ENCODE measurements at regions not wholly inside any gene's neighbourhood (a gene's known extent, or its start where the extent isn't known, plus 50 kb on each side); places are given as distances from the start of the nearest gene placed in this dataset.

- TF ChIP-seq POLR2A (IDR thresholded peaks at IDR 0.05) (no peak), CTCF (IDR thresholded peaks at IDR 0.05) (no peak)
- H3K9me3 ChIP-seq = no peaks in the 10 kb centered on the region
- 81 to 87% methylated on average over 1 of the region's 1 CpG for WGBS, 2 donors
- DNase-seq = no peak
- intact Hi-C loops (cut with DNase I; ENCODE audit: low total_unique reads) = no loop called here
- H3K4me1 ChIP-seq = no peaks in the 10 kb centered on the region
- no peak overlapping the region for H3K27ac ChIP-seq
- H3K4me3 ChIP-seq = no peak overlapping the region
- H3K27me3 ChIP-seq = no peaks in the 10 kb centered on the region
- no peaks in the 10 kb centered on the region for H3K36me3 ChIP-seq (ENCODE audit: low read depth, missing control alignments)
These were observed 537.2 kb downstream of the XPNPEP1 start for GRCh38 chr10:109386101-109386500.

- H3K27ac ChIP-seq = no peak overlapping the region
- TF ChIP-seq POLR2A (IDR thresholded peaks at IDR 0.05) = no peak
- no peak for TF ChIP-seq CTCF (IDR thresholded peaks at IDR 0.05)
These were observed 544.1 kb downstream of the XPNPEP1 start for GRCh38 chr10:109379186-109379585.

GRCh38 chr10:109374215-109374614 is 549.1 kb downstream of the XPNPEP1 start:
- Histone ChIP-seq H3K4me1 (no peaks in the 10 kb centered on the region), H3K27me3 (no peaks in the 10 kb centered on the region), H3K27ac (no peak overlapping the region), H3K4me3 (no peak overlapping the region), H3K9me3 (no peaks in the 10 kb centered on the region), H3K36me3 (ENCODE audit: low read depth, missing control alignments) (no peaks in the 10 kb centered on the region)
- no peak for TF ChIP-seq POLR2A (IDR thresholded peaks at IDR 0.05)
- TF ChIP-seq CTCF (IDR thresholded peaks at IDR 0.05) = no peak
- WGBS, 2 donors = 88 to 91% methylated on average over 1 of the region's 1 CpG
- intact Hi-C loops (cut with DNase I; ENCODE audit: low total_unique reads) = no loop called here
- no peak for DNase-seq

More at GRCh38 chr10:109379186-109379585, 544.1 kb downstream of the XPNPEP1 start:
- Histone ChIP-seq H3K27me3 (no peaks in the 10 kb centered on the region), H3K36me3 (ENCODE audit: low read depth, missing control alignments) (no peaks in the 10 kb centered on the region), H3K9me3 (no peaks in the 10 kb centered on the region), H3K4me1 (no peaks in the 10 kb centered on the region), H3K4me3 (no peak overlapping the region)
- 43 to 59% methylated on average over 2 of the region's 2 CpGs for WGBS, 2 donors
- intact Hi-C loops (cut with DNase I; ENCODE audit: low total_unique reads) = no loop called here
- DNase-seq = no peak

- Histone ChIP-seq H3K9me3 (no peaks in the 10 kb centered on the region), H3K36me3 (ENCODE audit: low read depth, missing control alignments) (no peaks in the 10 kb centered on the region), H3K4me3 (no peak overlapping the region), H3K27ac (no peak overlapping the region), H3K4me1 (no peaks in the 10 kb centered on the region), H3K27me3 (no peaks in the 10 kb centered on the region)
- WGBS, 2 donors = 46 to 66% methylated on average over 4 of the region's 4 CpGs
- no peak for DNase-seq
- intact Hi-C loops (cut with DNase I; ENCODE audit: low total_unique reads) = no loop called here
- TF ChIP-seq POLR2A (IDR thresholded peaks at IDR 0.05) (no peak), CTCF (IDR thresholded peaks at IDR 0.05) (no peak)
These were observed 564.0 kb downstream of the XPNPEP1 start for GRCh38 chr10:109359316-109359715.

- intact Hi-C loops (cut with DNase I; ENCODE audit: low total_unique reads) = no loop called here
- Histone ChIP-seq H3K9me3 (no peaks in the 10 kb centered on the region), H3K36me3 (ENCODE audit: low read depth, missing control alignments) (no peaks in the 10 kb centered on the region), H3K27me3 (no peaks in the 10 kb centered on the region), H3K4me1 (no peaks in the 10 kb centered on the region), H3K4me3 (no peak overlapping the region), H3K27ac (no peak overlapping the region)
- no peak for TF ChIP-seq POLR2A (IDR thresholded peaks at IDR 0.05)
- TF ChIP-seq CTCF (IDR thresholded peaks at IDR 0.05) = no peak
- DNase-seq = no peak
- WGBS, 2 donors = 42 to 50% methylated on average over 1 of the region's 1 CpG
These were observed 565.0 kb downstream of the XPNPEP1 start for GRCh38 chr10:109358325-109358724.

All from testis (tissue), 2 donors.